ENCODE measurements at regions not wholly inside any gene's neighbourhood (a gene's known extent, or its start where the extent isn't known, plus 50 kb on each side); places are given as distances from the start of the nearest gene placed in this dataset.

DNA sequence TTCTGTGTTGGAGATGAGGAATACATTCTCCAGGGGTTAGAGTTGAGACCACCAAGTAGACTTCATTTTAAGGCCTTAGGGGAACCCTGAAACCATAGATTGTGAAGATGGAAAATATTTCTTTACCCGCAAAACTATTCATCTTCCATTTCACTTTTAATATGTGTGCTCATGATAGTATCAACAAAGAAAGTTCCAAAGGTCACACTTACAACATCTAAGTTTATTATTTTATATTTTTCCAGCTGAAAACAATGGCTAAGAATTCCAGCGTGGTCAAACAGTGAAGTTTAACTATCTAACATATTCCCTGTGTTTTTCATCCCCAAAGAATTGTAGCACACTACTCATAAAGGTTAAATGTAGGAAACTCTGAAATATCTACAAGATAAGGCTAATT, 214.5 kb upstream of the GIMD1 start:
- peaks cover 10% of the 10 kb centered on the region for H3K4me1 Mint-ChIP-seq
- no peak overlapping the region for H3K27ac Mint-ChIP-seq
- H3K9me2 ChIP-seq (ENCODE audit: insufficient read depth): no peaks in the 10 kb centered on the region
- H3K4me3 ChIP-seq: no peak overlapping the region
- no peak overlapping the region for H3K4me2 ChIP-seq
- H3K27me3 ChIP-seq (ENCODE audit: insufficient read depth): no peaks in the 10 kb centered on the region
- no peaks in the 10 kb centered on the region for H3K36me3 ChIP-seq (ENCODE audit: insufficient read depth)
- TF ChIP-seq EZH2 (IDR thresholded peaks at IDR 0.05; ENCODE audit: low read depth, unreplicated experiment): no peak
- TF ChIP-seq JUNB (IDR thresholded peaks at IDR 0.05; ENCODE audit: unreplicated experiment): no peak
- TF ChIP-seq ZNF331 (CRISPR knock-in tag; IDR thresholded peaks at IDR 0.05; ENCODE audit: low read depth): no peak
- no peak for TF ChIP-seq STAT1 (IDR thresholded peaks at IDR 0.05; ENCODE audit: unreplicated experiment)
- TF ChIP-seq ZNF114 (CRISPR knock-in tag; IDR thresholded peaks at IDR 0.05): no peak
- TF ChIP-seq EZH2phosphoT487 (IDR thresholded peaks at IDR 0.05; ENCODE audit: unreplicated experiment): no peak
- TF ChIP-seq, protein P1, sequence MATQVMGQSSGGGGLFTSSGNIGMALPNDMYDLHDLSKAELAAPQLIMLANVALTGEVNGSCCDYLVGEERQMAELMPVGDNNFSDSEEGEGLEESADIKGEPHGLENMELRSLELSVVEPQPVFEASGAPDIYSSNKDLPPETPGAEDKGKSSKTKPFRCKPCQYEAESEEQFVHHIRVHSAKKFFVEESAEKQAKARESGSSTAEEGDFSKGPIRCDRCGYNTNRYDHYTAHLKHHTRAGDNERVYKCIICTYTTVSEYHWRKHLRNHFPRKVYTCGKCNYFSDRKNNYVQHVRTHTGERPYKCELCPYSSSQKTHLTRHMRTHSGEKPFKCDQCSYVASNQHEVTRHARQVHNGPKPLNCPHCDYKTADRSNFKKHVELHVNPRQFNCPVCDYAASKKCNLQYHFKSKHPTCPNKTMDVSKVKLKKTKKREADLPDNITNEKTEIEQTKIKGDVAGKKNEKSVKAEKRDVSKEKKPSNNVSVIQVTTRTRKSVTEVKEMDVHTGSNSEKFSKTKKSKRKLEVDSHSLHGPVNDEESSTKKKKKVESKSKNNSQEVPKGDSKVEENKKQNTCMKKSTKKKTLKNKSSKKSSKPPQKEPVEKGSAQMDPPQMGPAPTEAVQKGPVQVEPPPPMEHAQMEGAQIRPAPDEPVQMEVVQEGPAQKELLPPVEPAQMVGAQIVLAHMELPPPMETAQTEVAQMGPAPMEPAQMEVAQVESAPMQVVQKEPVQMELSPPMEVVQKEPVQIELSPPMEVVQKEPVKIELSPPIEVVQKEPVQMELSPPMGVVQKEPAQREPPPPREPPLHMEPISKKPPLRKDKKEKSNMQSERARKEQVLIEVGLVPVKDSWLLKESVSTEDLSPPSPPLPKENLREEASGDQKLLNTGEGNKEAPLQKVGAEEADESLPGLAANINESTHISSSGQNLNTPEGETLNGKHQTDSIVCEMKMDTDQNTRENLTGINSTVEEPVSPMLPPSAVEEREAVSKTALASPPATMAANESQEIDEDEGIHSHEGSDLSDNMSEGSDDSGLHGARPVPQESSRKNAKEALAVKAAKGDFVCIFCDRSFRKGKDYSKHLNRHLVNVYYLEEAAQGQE (IDR thresholded peaks at IDR 0.05; ENCODE audit: unreplicated experiment): no peak
- no peak for TF ChIP-seq CREB1 (CRISPR knock-in tag; IDR thresholded peaks at IDR 0.05; ENCODE audit: low read depth)
- TF ChIP-seq, protein P2, sequence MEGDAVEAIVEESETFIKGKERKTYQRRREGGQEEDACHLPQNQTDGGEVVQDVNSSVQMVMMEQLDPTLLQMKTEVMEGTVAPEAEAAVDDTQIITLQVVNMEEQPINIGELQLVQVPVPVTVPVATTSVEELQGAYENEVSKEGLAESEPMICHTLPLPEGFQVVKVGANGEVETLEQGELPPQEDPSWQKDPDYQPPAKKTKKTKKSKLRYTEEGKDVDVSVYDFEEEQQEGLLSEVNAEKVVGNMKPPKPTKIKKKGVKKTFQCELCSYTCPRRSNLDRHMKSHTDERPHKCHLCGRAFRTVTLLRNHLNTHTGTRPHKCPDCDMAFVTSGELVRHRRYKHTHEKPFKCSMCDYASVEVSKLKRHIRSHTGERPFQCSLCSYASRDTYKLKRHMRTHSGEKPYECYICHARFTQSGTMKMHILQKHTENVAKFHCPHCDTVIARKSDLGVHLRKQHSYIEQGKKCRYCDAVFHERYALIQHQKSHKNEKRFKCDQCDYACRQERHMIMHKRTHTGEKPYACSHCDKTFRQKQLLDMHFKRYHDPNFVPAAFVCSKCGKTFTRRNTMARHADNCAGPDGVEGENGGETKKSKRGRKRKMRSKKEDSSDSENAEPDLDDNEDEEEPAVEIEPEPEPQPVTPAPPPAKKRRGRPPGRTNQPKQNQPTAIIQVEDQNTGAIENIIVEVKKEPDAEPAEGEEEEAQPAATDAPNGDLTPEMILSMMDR (conservative IDR thresholded peaks at IDR 0.05; ENCODE audit: low read depth in 2 of 2): no peak
- TF ChIP-seq, protein P3, sequence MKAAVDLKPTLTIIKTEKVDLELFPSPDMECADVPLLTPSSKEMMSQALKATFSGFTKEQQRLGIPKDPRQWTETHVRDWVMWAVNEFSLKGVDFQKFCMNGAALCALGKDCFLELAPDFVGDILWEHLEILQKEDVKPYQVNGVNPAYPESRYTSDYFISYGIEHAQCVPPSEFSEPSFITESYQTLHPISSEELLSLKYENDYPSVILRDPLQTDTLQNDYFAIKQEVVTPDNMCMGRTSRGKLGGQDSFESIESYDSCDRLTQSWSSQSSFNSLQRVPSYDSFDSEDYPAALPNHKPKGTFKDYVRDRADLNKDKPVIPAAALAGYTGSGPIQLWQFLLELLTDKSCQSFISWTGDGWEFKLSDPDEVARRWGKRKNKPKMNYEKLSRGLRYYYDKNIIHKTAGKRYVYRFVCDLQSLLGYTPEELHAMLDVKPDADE (IDR thresholded peaks at IDR 0.05): no peak
- TF ChIP-seq POLR2AphosphoS5 (IDR thresholded peaks at IDR 0.05; ENCODE audit: low read depth): no peak
- TF ChIP-seq ZNF462 (CRISPR knock-in tag; IDR thresholded peaks at IDR 0.05): no peak
- H3F3A ChIP-seq (replicated peaks; ENCODE audit: low read depth): no peaks in the 10 kb centered on the region
- H2AFZ ChIP-seq: no peak overlapping the region
- H3K9me3 Mint-ChIP-seq: no peaks in the 10 kb centered on the region
- no peak overlapping the region for H3K27ac ChIP-seq (ENCODE audit: low read depth)
- no peaks in the 10 kb centered on the region for H4K20me1 ChIP-seq (replicated peaks; ENCODE audit: insufficient read depth)
- H3K36me3 Mint-ChIP-seq (ENCODE audit: low read depth): no peaks in the 10 kb centered on the region
- H3K79me2 ChIP-seq (replicated peaks; ENCODE audit: insufficient read depth): no peaks in the 10 kb centered on the region
- ATAC-seq (no peak), DNase-seq (ENCODE audit: low spot score) (no peak)
- H3K4me3 Mint-ChIP-seq: no peak overlapping the region
- 0 out of 2 replicates have a peak, but pooled peaks cover 3% of the 10 kb centered on the region for H3K4me1 ChIP-seq (ENCODE audit: insufficient read depth)
- peaks cover 2% of the 10 kb centered on the region for H3K27me3 Mint-ChIP-seq (ENCODE audit: insufficient read depth, low read depth, poor library complexity)

Data from GM23338 (cell line).